ENCODE measurements at regions not wholly inside any gene's neighbourhood (a gene's known extent, or its start where the extent isn't known, plus 50 kb on each side); places are given as distances from the start of the nearest gene placed in this dataset.
A peak's percentile ranks its signal among the peaks of the same experiment; 100 is the strongest.

GRCh38 chr1:60173729-60174505 lies 100.3 kb upstream of the C1orf87 start:
- DNase-seq (ENCODE audit: low spot score), result no peak

GRCh38 chr1:60173006-60173405 lies 99.4 kb upstream of the C1orf87 start:
- no peak for DNase-seq (ENCODE audit: low spot score)

GRCh38 chr1:60171801-60172200 lies 98.2 kb upstream of the C1orf87 start:
- peak; percentile 43 for DNase-seq (ENCODE audit: low spot score)

GRCh38 chr1:60170709-60171108 lies 97.1 kb upstream of the C1orf87 start:
- no peak for DNase-seq (ENCODE audit: low spot score)

- DNase-seq (ENCODE audit: low spot score), result peak; percentile 46
Observed at GRCh38 chr1:60169206-60169605, 95.6 kb upstream of the C1orf87 start.

- DNase-seq (ENCODE audit: low spot score), result no peak
Observed at GRCh38 chr1:60162936-60163335, 89.4 kb upstream of the C1orf87 start.

GRCh38 chr1:60160141-60160540 lies 86.6 kb upstream of the C1orf87 start:
- peak; percentile 49 for DNase-seq (ENCODE audit: low spot score)

- DNase-seq (ENCODE audit: low spot score), result no peak
Observed at GRCh38 chr1:60156371-60156770, 82.8 kb upstream of the C1orf87 start.

- no peak for DNase-seq (ENCODE audit: low spot score)
Observed at GRCh38 chr1:60153961-60154360, 80.4 kb upstream of the C1orf87 start.

GRCh38 chr1:60152891-60153290 lies 79.3 kb upstream of the C1orf87 start:
- no peak for DNase-seq (ENCODE audit: low spot score)

GRCh38 chr1:60151311-60151710 lies 77.7 kb upstream of the C1orf87 start:
- no peak for DNase-seq (ENCODE audit: low spot score)

- DNase-seq (ENCODE audit: low spot score), result no peak
Observed at GRCh38 chr1:60149251-60149650, 75.7 kb upstream of the C1orf87 start.

GRCh38 chr1:60146884-60147283 lies 73.3 kb upstream of the C1orf87 start:
- no peak for DNase-seq (ENCODE audit: low spot score)

- no peak for DNase-seq (ENCODE audit: low spot score)
Observed at GRCh38 chr1:60145771-60146170, 72.2 kb upstream of the C1orf87 start.

- no peak for DNase-seq (ENCODE audit: low spot score)
Observed at GRCh38 chr1:60141743-60142142, 68.2 kb upstream of the C1orf87 start.

- no peak for DNase-seq (ENCODE audit: low spot score)
Observed at GRCh38 chr1:60141276-60141675, 67.7 kb upstream of the C1orf87 start.

GRCh38 chr1:60137406-60137805 lies 63.8 kb upstream of the C1orf87 start:
- DNase-seq (ENCODE audit: low spot score), result no peak

GRCh38 chr1:60136395-60136794 lies 62.8 kb upstream of the C1orf87 start:
- DNase-seq (ENCODE audit: low spot score), result no peak

- no peak for DNase-seq (ENCODE audit: low spot score)
Observed at GRCh38 chr1:60134716-60135115, 61.1 kb upstream of the C1orf87 start.

- peak; percentile 77 for DNase-seq (ENCODE audit: low spot score)
Observed at GRCh38 chr1:60133848-60134247, 60.3 kb upstream of the C1orf87 start.

GRCh38 chr1:60133000-60133673 lies 59.6 kb upstream of the C1orf87 start:
- peak; percentile 90 for DNase-seq (ENCODE audit: low spot score)

- no peak for DNase-seq (ENCODE audit: low spot score)
Observed at GRCh38 chr1:60132108-60132507, 58.5 kb upstream of the C1orf87 start.

- peak; percentile 19 for DNase-seq (ENCODE audit: low spot score)
Observed at GRCh38 chr1:60130703-60131102, 57.1 kb upstream of the C1orf87 start.

- peak; percentile 30 for DNase-seq (ENCODE audit: low spot score)
Observed at GRCh38 chr1:60129911-60130310, 56.3 kb upstream of the C1orf87 start.
